GM21737 (cell line): ENCODE measurements at regions not wholly inside any gene's neighbourhood (a gene's known extent, or its start where the extent isn't known, plus 50 kb on each side); places are given as distances from the start of the nearest gene placed in this dataset.
"Not testable (repeated sequence)": the region's sequence is repeated elsewhere in the genome, so short reads cannot be mapped to it uniquely, and the experiment has no call there.

Experiments used
- ATAC-seq: cut with Tn5 transposase; IDR thresholded peaks from one replicate; pipeline ENCODE4 v1.9.1; 2021; ENCODE audit warnings: mild to moderate bottlenecking, moderate library complexity; ENCODE audit not compliant: unreplicated experiment

GRCh38 chr7:46945328-46945727, 636.6 kb downstream of the TNS3 start:
- no peak for ATAC-seq

DNA sequence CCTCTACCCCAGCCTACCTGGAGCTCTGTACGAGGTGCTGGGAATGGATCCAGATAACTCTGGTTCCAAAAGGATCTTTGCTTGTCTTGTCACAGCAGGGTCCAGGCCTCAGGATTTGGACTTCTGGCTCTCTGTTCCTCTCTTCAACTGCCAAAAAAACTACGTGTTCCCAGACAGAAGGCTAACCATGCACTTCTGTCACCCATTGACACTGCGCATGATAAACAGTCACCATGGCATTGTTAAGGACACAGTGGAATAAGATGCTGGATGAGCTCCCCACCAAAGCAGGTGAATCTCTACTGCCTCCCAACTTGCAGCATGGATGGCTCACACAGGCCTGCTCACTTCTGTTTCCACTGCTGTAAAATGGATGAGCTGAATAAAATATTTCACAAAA, 637.9 kb downstream of the TNS3 start:
- no peak for ATAC-seq

- ATAC-seq, result no peak
These were observed 639.3 kb downstream of the TNS3 start for GRCh38 chr7:46942574-46942973.

GRCh38 chr7:46940178-46940577, 641.7 kb downstream of the TNS3 start:
- ATAC-seq, result no peak

GRCh38 chr7:46939558-46939957, 642.4 kb downstream of the TNS3 start:
- no peak for ATAC-seq

- no peak for ATAC-seq
These were observed 642.8 kb downstream of the TNS3 start for GRCh38 chr7:46939089-46939488.

- ATAC-seq, result no peak
These were observed 644.1 kb downstream of the TNS3 start for GRCh38 chr7:46937826-46938225.

GRCh38 chr7:46934198-46934825, 647.6 kb downstream of the TNS3 start:
- no peak for ATAC-seq

- ATAC-seq, result no peak
These were observed 648.3 kb downstream of the TNS3 start for GRCh38 chr7:46933596-46933995.

DNA sequence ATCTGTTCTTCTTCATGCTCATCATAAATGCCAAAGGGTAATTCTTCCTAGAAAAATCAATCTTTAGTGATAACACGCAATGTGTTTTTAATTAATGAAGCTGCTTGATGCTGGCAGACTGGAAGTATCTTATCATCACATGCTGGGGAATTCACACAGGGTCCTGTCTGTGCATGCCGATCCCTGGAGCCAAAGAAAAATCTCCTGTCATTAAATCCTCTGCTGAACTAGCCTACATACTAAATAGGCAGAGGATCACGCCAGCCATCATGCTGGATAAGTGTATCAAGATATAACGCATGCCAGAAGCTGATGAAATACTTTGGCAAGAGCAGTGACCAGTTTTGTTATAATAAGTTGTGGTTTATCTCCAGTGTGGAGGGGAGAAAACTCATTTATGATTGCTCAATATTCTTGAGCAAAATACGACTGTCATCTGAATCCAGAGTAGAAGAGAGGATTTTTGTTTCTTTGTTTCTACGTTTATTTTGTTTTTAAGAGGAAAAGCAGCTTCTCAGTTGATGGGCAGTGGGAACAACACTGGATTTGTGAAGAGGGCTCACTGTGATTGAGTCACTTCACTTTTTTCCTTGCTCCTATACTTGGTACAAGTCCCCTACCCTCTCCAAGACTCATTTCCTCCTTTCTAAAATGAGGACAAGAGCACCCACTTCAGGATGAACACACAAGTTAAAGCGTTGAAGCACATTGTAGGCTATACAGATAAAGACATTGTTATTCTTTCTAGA, 649.1 kb downstream of the TNS3 start:
- ATAC-seq, result no peak

DNA sequence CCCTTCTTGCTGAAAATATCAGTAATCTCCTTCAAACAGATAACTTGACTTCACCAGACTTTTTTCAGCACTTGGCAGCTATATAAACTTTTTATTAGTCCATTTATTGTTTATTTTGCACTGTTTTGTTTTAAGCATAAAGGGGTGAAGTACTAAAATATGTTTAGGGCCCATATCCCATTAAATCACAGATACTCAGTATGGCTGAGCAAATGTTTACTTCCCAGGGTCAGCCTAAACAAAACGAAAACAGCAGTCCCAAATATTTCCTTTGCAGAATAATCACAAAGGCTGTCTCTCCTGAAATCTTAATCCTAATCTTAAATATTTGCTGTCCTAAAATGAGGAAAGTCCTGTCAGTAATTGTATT, 649.6 kb downstream of the TNS3 start:
- ATAC-seq, result no peak

- no peak for ATAC-seq
These were observed 651.5 kb downstream of the TNS3 start for GRCh38 chr7:46930366-46930765.

DNA sequence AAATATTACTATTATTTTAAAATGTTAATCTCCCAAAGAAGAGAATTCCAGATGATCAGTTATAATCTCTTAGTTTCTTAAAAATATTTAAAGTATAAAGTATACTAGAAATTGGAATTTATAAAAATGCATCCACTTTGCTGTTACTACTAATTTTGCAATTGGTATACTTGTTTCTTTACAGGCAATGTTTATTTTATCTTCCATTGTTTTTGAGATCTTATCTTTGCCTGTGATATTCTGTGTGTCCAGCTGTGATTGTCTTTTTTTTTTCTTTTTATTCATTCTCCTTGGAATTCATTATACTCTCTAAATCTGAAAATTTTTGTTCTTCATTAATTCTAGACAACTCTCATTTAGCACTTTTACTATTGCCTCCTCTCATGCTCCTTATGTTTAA, 652.6 kb downstream of the TNS3 start:
- ATAC-seq, result no peak

DNA sequence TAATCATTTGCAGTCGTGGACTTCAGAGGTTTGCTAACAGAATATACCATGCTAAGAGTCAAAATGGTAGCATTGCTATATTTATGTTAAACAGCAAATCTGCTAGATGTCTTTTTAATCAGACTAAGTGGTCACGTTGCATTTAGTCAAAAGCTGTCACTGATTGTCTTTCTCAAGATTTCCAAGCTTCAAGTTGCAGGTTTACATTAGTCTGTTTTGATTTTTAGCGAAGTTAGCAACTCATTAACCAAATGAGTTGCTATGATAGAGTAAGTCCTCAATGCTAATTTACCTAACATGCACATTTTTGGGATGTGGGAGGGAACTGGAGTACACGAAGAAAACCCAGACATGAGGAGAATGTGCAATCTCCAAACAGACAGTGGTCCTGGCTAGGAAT, 653.2 kb downstream of the TNS3 start:
- no peak for ATAC-seq

DNA sequence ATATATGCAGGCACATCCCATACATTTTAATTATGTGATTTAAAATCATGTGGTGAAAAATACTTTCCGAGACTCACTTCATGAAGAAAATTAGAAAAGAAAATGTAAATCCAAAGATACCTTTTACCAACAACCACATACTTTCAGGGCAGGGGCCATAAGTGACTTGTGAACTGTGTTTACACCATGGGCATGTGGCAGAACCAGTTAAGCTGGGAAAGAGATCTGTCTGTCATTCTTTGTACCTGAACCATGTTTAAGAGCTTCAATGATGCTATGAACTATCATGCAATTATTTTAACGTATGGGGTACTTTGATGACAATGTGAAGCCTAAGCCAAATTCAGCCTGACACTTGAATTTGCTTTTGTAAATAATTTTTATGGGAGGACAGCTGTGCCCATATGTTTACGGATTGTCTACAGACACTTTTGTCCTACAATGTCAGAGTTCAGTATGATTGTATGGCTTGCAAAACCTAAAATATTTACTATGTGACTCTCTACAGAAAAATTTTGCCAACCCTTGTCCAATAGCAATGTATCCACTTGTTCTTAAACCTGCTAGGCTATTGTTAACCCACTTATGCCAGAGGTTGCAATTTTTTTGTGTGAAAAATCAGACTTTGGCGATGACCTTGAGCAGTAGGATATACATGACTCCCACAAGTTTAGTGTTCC, 654.6 kb downstream of the TNS3 start:
- ATAC-seq, result no peak

DNA sequence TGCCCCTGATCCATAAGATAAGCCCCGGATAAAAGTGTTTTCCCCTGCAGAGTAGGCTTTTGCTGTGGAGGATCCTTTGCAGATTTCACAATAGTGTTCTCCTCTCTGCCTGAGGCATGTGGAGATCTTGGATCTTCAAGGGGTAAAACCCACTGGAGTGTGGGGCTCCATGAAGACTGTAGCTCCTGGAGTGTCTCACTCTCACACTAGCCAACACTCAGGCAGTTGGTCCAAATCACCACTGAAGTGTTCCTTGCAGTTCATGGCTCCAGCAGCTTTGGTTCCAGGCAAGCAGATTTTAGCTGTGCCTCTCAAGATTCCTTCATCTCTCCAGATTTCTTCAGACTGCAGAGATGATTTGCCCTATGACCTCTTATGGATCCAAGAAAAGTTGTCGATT, 665.3 kb downstream of the TNS3 start:
- ATAC-seq, result no peak

DNA sequence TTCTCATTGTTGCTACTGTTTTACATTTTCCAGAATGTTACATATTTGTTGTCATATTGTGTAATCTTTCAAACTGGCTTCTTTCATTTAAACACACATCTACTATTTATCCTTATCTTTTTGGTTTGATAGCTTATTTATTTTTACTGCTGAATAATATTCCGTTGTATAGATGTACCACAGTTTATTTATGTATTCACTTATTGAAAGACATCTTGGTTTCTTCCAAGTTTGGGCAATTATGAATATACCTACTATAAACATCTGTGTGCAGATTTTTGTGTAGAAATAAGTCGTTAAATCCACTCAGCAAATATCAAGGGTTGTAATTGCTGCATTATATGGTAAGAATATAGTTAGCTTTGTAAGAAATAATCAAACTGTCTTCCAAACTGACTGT, 669.2 kb downstream of the TNS3 start:
- ATAC-seq, result no peak

- no peak for ATAC-seq
These were observed 672.3 kb downstream of the TNS3 start for GRCh38 chr7:46909601-46910051.

- no peak for ATAC-seq
These were observed 673.1 kb downstream of the TNS3 start for GRCh38 chr7:46908770-46909169.

DNA sequence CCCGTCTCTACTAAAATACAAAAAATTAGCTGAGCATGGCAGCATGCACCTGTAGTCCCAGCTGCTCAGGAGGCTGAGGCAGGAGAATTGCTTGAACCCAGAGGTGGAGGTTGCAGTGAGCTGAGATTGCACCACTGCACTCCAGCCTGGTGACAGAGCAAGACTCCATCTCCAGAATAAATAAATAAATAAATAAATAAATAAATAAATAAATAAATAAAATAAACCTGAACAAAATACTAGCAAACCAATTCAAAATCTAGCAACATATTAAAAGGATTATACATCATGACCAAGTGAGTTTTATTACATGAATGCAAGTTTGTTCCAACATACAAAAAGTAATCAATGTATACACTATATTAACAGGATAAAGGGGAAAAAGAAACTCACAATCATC, 677.4 kb downstream of the TNS3 start:
- not testable (repeated sequence) for ATAC-seq

GRCh38 chr7:46902463-46902862, 679.4 kb downstream of the TNS3 start:
- ATAC-seq, result no peak
